Hypothalamus (tissue), 51 donors: ENCODE measurements at regions not wholly inside any gene's neighbourhood (a gene's known extent, or its start where the extent isn't known, plus 50 kb on each side); places are given as distances from the start of the nearest gene placed in this dataset.
"Not testable (repeated sequence)": the region's sequence is repeated elsewhere in the genome, so short reads cannot be mapped to it uniquely, and the experiment has no call there.

Experiments used
- DNase-seq, 51 donors: peaks; one replicate each; lab custom pipeline; 2025; lab: John Stamatoyannopoulos, UW

- not testable (repeated sequence) for DNase-seq
Observed at GRCh38 chr1:148432318-148432717, 50.8 kb downstream of the PPIAL4G start.

DNA sequence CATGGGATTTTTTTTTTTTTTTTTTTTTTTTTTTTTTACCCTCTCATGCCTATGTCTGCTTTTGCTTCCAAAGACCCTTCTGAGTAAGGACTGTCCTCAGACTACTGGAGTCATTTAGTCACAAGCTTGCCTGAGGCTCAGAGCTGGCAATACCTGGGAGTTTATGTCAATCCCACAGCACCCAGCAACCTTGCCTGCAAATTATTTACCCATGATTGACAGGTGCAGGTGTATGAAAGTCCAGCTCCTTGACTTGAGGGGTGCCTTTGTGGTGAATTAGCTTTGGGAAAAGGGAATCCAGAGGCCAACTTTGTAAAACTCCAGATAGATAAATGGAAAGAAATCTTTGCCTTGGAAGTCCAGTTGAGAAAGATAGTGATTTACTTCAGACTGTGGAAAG lies 53.2 kb downstream of the PPIAL4G start:
- not testable (repeated sequence) for DNase-seq

DNA sequence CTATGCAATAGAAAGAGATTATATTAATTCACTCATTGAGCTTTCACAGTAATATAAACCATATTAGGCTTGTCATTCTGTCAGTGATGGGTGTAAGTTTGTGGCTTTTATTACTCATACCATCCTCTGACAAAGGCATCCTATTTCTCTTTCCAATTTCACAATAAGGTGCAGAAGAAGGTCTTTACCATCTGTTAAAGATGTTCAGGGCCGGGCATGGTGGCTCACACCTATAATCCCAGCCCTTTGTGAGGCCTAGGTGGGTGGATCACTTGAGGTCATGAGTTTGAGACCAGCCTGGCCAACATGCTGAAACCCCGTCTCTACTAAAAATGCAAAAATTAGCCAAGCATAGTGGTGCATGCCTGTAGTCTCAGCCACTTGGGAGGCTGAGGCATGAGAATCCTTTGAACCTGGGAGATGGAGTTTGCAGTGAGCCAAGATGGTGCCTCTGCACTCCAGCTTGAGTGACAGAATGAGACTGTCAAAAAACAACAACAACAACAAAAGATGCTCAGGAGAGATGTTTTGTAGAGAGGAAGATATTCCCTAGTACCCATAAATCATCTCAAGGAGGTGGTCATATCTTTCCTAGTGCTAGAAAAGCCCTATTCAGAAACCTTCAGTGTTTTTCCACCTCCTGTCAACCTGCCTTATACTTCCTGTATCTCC lies 56.0 kb downstream of the PPIAL4G start:
- DNase-seq: not testable (repeated sequence)

GRCh38 chr1:148426385-148426784 lies 56.7 kb downstream of the PPIAL4G start:
- not testable (repeated sequence) for DNase-seq

DNA sequence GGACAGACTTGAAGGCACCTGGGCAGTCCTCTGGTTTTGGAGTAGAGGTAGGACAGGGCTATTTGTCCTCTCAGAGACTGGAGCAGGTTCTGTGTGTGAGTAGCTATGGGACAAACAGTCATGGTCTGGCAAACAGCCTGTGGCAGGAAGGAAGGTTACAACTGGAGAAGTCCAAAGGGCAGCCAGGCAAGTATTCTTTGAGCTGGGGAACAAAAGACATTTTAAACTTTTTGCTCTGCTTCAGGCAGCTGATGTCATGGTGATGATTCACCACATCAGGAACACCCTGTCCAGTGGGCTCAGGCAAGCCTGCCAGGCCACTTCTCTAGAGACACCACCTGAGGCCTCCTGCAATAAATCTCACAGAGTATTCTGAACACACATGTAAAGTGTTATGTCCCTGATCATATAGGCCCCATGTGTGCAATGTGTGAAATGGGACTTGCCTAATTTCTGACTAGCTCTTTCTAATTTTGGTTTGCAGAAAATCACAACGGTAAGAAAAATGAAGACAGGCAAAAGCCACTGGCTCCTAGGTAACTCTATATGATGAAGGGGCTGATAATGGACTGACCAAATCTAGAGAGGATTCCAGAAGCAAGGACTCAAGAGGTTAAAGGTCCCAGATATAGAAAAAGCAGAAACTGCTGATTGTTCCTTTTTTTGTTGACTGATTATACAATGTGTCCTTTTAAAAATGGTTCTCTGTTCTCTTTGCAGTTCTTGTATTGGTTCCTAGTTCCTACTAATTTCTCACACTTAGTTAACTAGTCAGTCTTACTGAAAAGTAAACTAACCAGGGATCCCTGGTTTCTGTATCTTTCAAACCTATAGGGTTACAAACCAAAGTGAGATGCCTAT lies 58.7 kb downstream of the PPIAL4G start:
- peak in 9 of 51 donors; percentile 3 to 53 (median 14) for DNase-seq

DNA sequence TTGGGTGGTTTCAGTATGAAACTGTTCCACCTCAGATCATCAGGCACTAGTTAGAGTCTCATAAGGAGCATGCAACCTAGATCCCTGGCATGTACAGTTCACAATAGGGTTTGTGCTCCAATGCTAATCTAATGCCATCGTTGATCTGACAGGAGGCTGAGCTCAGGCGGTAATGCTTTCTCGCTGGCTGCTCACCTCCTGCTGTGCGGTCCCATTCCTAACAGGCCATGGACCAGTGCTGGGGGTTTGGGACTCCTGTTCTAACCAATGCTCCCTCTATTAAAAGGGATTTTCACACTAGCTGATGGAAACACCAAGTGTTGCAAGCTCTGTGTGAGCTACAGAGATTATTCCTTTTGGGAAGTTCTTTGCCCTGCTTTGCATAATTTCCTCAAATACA lies 60.2 kb downstream of the PPIAL4G start:
- not testable (repeated sequence) for DNase-seq

GRCh38 chr1:148417241-148417640 lies 65.9 kb downstream of the PPIAL4G start:
- not testable (repeated sequence) for DNase-seq

- not testable (repeated sequence) for DNase-seq
Observed at GRCh38 chr1:148413385-148413784, 69.7 kb downstream of the PPIAL4G start.

GRCh38 chr1:148404786-148405568 lies 78.1 kb downstream of the PPIAL4G start:
- DNase-seq: not testable (repeated sequence)

GRCh38 chr1:148403925-148404324 lies 79.2 kb downstream of the PPIAL4G start:
- not testable (repeated sequence) for DNase-seq

DNA sequence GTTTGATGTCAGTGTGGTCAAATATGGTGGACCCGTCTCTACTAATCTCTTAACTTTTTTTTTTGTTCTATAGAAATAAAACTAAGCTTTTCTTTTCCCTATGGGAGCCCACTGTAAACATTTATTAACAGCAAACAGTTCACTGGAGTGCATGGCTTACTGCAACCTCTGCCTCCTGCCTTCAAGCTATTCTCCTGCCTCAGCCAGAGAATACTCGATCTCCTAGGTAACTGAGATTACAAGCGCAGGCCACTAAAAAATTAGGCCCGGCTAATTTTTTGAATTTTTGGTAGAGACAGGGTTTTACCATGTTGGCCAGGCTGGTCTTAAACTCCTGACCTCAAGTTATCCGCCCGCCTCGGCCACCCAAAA lies 80.0 kb downstream of the PPIAL4G start:
- DNase-seq: peak in 1 of 51 donors; percentile 33

GRCh38 chr1:148402152-148403084 lies 80.7 kb downstream of the PPIAL4G start:
- DNase-seq: peak in 50 of 51 donors; percentile 9 to 87 (median 59)

GRCh38 chr1:148397516-148397915 lies 85.6 kb downstream of the PPIAL4G start:
- DNase-seq: not testable (repeated sequence)

DNA sequence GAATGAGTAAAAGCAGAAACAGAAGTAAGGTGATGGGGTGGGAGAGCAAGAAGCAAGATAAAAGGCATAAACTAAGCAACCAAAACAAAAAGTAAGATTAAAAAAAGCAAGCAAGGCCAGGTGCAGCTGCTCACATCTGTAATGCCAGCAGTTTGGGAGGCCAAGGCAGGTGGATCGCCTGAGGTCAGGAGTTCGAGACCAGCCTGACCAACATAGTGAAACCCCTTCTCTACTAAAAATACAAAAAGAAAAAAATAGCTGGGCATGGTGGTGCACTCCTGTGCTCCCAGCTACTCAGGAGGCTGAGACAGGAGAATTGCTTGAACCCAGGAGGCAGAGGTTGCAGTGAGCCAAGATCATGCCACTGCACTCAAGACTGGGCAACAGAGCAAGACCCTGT lies 90.6 kb downstream of the PPIAL4G start:
- DNase-seq: not testable (repeated sequence)

DNA sequence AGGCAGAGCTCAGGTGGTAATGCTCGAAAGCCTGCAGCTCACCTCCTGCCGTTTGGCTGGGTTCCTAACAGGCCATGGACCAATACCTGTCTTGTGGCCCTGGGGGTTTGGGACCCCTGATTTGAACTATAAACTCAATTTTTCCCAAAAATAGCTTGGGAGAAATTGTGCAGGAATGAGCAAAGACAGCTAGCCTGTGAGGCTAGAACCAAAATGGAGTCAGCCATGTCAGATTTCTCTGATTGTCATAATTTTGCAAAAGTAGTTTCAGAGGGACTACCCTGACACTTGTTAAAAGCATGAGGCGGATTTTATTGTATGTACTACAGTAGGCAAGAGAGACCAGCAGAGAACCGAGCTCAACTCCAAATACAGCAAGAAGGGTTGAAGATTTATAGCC lies 91.8 kb downstream of the PPIAL4G start:
- not testable (repeated sequence) for DNase-seq

- no peak for DNase-seq
Observed at GRCh38 chr1:148389027-148389339, 94.1 kb downstream of the PPIAL4G start.

DNA sequence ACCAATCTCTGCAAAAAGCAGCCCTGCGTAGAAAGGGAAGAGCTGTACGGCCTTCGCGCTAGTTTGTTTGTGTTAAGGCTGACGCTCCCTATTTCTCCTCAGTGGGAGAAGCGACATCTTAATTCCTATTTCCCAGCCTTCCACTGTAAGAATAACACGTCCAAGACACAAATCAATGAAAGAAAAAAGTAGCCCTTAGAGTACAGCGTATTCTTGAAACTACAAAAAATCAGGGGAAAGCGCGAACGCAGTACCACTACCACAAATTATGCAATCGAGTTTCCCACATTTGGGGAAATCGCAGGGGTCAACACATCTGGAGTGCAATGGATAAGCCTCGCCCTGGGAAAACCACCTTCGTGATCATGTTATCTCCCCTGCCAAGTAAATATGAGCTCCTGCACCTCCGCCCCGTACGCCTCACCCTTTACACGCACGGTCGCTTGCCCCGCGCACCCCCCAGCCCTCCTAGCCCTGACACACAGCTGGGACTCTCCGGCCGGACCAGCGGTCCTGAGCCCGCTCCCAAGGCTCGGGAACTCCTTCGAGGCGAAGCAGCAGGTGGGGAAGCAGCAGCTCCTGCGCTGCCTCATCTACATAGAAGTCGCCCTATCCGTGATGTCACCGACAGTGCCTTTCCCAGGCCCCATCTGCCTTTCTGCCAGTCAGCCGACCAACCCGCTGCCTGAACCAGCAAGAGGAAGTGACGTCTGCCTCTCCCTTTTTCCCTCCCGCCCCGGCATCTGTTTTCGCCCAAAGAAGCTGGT lies 94.7 kb downstream of the PPIAL4G start:
- DNase-seq: peak; percentile 40 to 97 (median 89)

DNA sequence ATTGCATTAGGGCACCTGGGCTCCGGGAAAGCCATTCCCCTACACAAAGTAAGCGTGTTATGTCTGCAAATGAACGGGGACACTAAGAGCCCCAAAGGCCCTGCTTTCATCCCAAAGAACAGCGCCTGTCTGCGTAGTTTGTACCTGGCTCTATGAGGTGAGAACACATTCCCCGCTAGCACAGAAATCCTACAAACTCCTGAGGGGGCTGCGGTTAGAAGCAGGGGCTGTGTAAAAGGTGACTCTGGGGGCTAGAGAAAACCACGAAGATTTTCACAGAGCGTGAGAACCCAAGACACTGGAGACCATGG lies 95.2 kb downstream of the PPIAL4G start:
- peak in 7 of 51 donors; percentile 3 to 34 (median 22) for DNase-seq
